SU-DHL-6 (cell line): ENCODE measurements at regions not wholly inside any gene's neighbourhood (a gene's known extent, or its start where the extent isn't known, plus 50 kb on each side); places are given as distances from the start of the nearest gene placed in this dataset.

Source experiments
- CTCF ChIP-seq: fragments of 200-600 bp; sonication (generic); IDR thresholded peaks from one replicate; pipeline ENCODE4 v1.5.1; 2017; ENCODE audit warnings: antibody characterized with exemption, mild to moderate bottlenecking, low read length, moderate library complexity; ENCODE audit not compliant: insufficient read depth, poor library complexity, severe bottlenecking
- EZH2phosphoT487 ChIP-seq: fragments of 200-600 bp; sonication (generic), shearing (Covaris generic); conservative IDR thresholded peaks from 2 replicates; pipeline ENCODE4 v1.6.1; 2018; ENCODE audit warnings: mild to moderate bottlenecking, antibody characterized with exemption, low read length, moderate library complexity, mixed read lengths

- no peak for TF ChIP-seq CTCF
- TF ChIP-seq EZH2phosphoT487, result no peak
These were observed 170.2 kb upstream of the CHST9 start for GRCh38 chr18:27355308-27355707.
